NCI-H526 treated with DMSO at 0.1 percent for 48 hours (cell line): ENCODE measurements at regions not wholly inside any gene's neighbourhood (a gene's known extent, or its start where the extent isn't known, plus 50 kb on each side); places are given as distances from the start of the nearest gene placed in this dataset.
"Not testable (repeated sequence)": the region's sequence is repeated elsewhere in the genome, so short reads cannot be mapped to it uniquely, and the experiment has no call there.

Experiments used
- DNase-seq: peaks from one replicate; lab custom pipeline; 2025; lab: John Stamatoyannopoulos, UW

DNA sequence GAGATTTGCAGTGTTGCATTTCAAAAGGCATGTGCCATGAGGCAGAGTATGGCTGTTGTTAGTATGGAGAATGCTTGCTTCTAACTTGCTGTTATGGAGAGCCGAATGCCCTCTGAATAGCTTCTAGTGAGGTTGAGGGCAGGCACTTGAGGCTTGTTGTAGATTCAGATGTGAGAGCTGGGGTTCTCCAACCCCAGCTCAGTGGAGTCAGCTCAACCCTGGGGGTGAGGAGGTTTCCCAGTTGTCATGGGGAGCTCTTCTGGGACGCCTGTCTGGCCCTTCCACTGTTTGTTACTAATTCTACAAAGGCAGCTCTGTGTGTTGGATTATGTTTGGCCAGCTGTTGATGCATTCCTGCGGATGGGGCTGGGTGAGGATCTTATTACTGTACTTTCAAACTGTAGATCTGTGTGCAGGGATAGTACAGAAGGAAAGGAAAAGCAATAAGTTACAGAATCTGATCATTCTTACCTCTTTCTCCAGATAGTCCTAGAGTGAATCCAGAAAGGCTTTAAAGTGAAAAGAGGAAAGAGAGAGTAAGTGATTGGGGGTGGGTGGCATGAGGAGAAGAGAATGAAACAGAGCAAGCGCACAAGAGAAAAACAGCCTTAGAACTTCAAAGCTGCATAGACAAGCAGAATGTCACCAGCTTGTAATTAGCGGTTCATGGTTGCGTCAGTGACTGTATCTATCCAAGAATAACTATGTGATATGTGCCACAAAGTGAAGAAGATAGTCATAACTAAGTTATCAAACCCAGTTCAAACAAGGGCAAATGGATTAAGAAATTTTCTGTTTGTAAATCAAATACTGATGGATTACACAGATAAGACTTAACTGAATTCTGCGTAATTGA lies 148.7 kb downstream of the PRL start:
- peak; percentile 81 for DNase-seq

GRCh38 chr6:22149096-22149495 lies 147.7 kb downstream of the PRL start:
- peak; percentile 58 for DNase-seq

- DNase-seq = peak; percentile 77
These were observed 147.1 kb downstream of the PRL start for GRCh38 chr6:22149501-22150367.

DNA sequence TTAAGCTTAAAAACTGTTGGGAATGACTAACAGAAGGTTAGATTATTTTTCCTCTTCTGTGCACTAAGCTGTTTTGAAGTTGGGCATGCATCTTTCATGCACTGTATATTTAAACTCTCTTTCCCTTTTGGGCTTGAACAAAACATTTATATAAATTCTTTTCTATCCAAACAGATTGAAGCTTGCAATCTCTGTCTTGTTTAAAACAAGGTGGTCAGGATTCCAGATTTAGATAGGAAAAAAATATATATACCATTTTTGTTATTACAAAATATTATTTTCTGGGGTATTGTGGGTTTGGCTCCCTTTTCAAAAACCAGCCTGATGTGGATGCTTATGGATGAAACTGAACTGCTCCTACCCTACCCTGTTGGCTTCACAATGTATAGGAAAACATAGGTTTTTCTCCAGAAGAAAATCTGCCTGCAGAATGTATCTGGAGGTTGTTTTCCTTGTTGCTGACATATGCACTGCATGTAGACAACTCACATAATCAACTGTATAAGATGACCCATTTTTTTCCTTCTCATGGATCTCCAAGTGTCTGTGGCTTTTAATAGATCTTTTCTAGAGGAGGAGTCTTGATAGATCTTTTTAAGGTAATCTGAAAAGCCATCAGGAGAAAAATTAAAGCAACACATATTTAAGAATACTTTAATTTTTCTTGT lies 146.3 kb downstream of the PRL start:
- DNase-seq = no peak

DNA sequence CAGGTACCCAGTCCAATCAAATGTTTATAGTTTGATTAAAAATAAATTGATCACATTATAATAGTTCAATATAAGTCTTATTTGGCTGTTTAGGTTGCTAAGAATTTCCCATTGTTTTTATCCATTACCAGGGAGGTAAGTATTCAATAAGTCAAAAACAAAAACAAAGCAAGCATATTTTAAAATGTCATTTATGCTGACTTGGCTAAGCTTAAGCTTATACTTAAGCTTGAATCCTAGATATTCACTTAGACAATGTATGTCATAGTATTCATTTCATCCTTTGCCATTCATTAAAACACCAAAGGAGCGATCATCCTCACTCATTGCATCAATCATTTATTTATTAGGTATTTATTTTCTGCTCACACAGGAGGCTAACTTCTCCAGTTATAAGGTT lies 144.9 kb downstream of the PRL start:
- no peak for DNase-seq

- DNase-seq = no peak
These were observed 144.0 kb downstream of the PRL start for GRCh38 chr6:22152841-22153240.

DNA sequence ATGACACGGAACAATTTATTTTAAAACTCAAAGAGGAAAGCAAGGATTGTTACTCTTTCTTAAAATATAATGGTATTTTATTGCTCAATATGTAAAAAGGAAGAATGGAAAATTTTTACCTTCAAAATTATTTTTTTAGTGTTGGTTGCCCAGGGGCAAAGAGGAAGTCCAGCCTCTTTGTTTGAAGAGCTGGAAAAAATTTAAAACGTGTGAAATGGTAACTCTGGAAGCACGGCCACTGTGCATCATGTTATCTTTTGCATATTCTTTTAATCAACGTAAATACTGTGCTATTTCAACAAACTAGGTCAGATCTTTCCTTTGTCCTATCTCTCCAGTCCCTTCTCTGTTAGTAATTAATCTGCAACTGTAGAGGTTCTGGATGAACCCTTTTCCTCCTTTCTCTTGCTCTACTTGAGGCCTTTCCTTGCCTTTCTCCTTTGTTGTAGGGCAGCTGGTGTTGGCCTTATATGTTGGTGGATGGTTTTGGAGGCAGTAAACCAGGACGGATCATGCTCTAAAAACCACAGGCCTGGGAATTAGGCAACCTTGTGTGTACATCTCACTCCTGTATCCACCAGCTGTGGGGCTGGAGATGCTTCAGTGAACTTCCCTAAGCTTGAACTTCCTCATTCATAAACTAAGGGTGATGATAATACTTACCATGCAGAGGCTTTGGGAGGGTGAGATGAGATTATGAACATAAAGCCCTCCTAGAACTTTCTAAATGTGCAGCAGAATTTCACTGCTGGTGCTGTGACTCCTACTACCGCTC lies 143.3 kb downstream of the PRL start:
- DNase-seq = no peak

GRCh38 chr6:22155551-22155950 lies 141.3 kb downstream of the PRL start:
- no peak for DNase-seq

DNA sequence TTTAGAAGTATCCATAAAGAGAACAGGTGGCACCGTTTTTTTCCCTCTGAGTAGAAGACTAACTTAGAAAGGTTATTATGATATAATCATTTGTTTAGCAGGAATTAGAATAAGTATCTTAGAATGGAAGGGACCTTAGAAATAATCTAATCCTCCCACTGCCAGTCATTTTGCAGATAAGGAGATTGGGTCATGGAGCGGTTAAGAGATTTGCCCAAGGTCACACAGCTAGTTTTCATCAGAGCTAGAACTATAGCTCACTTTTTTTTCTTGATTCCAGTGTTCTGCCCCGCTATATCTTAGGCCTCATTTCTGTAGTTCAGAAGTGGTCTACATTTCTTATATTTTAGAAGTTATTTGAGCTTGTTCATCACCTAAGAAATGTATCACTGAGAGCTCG lies 139.6 kb downstream of the PRL start:
- DNase-seq = no peak

DNA sequence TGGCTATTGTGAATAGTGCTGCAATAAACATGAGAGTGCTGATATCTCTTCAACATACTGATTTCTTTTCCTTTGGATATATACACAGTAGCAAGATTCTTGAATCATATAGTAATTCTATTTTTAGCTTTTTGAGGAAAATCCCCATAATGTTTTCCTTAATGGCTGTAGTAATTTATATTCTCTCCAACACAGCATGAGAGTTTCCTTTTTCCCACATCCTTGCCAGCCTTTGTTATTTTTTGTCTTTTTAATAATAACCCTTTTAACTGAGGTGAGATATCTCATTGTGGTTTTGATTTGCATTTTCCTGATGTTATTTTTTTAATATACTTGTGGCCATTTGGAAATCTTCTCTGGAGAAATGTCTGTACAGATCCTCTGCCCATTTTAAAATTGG lies 132.6 kb downstream of the PRL start:
- no peak for DNase-seq

GRCh38 chr6:22171006-22171405 lies 125.8 kb downstream of the PRL start:
- not testable (repeated sequence) for DNase-seq

DNA sequence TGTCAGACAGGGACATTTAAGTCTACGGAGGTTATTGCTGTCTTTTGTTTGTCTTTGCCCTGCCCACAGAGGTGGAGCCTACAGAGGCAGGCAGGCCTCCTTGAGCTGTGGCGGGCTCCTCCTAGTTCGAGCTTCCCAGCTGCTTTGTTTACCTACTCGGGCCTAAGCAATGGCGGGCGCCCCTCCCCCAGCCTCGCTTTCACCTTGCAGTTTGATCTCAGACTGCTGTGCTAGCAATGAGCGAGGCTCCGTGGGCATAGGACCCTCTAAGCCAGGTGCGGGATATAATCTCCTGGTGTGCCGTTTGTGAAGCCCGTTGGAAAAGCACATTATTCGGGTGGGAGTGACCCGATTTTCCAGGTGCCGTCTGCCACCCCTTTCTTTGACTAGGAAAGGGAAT lies 125.0 kb downstream of the PRL start:
- not testable (repeated sequence) for DNase-seq

DNA sequence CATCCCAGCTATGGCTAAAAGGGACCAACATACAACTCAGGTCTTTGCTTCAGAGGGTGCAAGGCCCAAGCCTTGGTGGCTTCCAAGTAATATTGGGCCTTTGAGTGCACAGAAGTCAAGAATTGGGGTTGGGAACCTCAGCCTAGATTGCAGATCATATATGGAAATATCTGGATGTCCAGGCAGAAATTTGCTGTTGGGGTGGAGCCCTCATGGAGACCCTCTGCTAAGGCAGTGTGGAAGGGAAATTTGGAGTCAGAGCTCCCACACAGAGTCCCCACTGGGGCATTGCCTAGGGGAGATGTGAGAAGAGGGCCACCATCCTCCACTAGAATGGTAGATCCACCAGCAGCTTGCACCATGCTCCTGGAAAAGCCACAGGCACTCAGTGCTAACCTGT lies 123.5 kb downstream of the PRL start:
- no peak for DNase-seq

GRCh38 chr6:22180250-22180649 lies 116.6 kb downstream of the PRL start:
- not testable (repeated sequence) for DNase-seq

- DNase-seq = no peak
These were observed 112.5 kb downstream of the PRL start for GRCh38 chr6:22184371-22184770.

DNA sequence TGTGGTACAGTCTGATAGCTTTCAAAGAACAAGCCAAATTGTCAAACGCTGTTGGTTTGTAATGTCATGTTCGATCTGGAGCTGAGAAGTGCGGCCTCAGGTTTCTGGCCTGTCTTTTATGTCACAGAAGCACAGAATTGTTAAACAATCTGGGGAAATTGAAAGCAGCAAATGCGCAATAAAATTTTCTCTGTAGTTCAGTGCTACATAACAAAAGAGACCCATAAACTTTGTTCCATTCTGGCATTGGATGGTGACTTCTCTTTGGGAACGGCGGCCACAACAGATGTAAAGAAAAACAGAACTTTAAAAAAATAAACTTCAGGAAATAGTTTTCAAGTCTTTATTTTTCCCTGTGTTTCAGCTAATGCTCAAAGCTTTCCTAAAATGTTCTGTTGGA lies 106.9 kb downstream of the PRL start:
- DNase-seq = no peak

DNA sequence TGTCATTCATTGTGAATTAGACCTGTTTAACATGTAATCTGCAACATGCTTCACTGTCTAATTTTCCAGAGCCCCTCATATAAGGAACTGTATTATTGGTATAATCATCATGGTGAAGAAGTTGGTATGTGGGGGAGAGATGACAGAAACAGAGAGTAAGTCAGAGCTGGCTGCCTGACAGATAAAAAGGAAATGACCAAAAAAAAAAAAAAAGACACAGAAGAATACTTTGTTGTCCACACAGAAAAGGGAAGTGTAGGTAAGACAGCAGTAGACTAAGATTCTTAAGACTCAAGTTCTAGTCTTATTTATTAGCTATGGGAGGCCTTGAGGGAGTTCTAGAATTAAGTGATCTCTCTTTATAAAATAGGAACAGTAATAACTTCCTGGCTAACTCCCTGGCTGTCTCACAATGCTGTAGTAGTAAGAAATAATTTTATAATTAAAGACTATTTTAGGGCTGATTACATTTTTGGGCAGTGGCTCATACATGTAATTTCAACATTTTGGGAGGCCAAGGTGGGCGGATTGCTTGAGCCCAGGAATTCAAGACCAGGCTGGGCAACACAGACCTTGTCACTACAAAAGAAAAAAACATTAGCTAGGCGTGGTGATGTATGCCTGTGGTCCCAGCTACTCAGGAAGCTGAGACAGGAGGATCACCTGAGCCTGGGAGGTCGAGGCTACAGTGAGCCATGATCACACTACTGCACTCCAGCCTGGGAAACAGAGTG lies 102.5 kb downstream of the PRL start:
- DNase-seq = no peak

GRCh38 chr6:22199771-22200170 lies 97.1 kb downstream of the PRL start:
- no peak for DNase-seq

- DNase-seq = no peak
These were observed 92.7 kb downstream of the PRL start for GRCh38 chr6:22204153-22204552.

- no peak for DNase-seq
These were observed 91.6 kb downstream of the PRL start for GRCh38 chr6:22205266-22205665.

- no peak for DNase-seq
These were observed 90.7 kb downstream of the PRL start for GRCh38 chr6:22206106-22206505.
